Testis (tissue), 2 donors: ENCODE measurements at regions not wholly inside any gene's neighbourhood (a gene's known extent, or its start where the extent isn't known, plus 50 kb on each side); places are given as distances from the start of the nearest gene placed in this dataset.

Source experiments
- CTCF ChIP-seq, 3 experiments: fragments of 450-650 bp in 2 of 3; fragments of 200-600 bp in 1 of 3; sonication (generic) in 1 of 3; IDR thresholded peaks; one replicate each; pipeline ENCODE4 v1.5.1; 2016 to 2019; ENCODE audit warnings: antibody characterized with exemption in 3 of 3, mild to moderate bottlenecking in 2 of 3, moderate library complexity in 1 of 3
- POLR2A ChIP-seq: fragments of 450-650 bp; IDR thresholded peaks from one replicate; pipeline ENCODE4 v1.6.1; 2017; ENCODE audit warnings: antibody characterized with exemption, mild to moderate bottlenecking, moderate library complexity

- TF ChIP-seq POLR2A (no peak), CTCF (IDR thresholded peaks at IDR 0.05) (no peak)
These were observed 677.2 kb downstream of the TYW1 start for GRCh38 chr7:67673861-67674260.
